A549 (cell line): ENCODE measurements at regions not wholly inside any gene's neighbourhood (a gene's known extent, or its start where the extent isn't known, plus 50 kb on each side); places are given as distances from the start of the nearest gene placed in this dataset.

Experiments
- ATAC-seq, 2 experiments: fragments of 200-7000 bp in 1 of 2; fragments of >200 bp in 1 of 2; cut with Nextera tagmentation in 1 of 2; cut with Tn5 transposase in 1 of 2; 3 replicates each; pipeline versions ENCODE4 v1.8.0 to v1.9.1; 2018 to 2020; ENCODE audit warnings: mild to moderate bottlenecking in 1 of 2, moderate library complexity in 1 of 2
- CTCF ChIA-PET: fragments of 300-600 bp; sonication (Branson Sonifier 250); formaldehyde crosslinking; extraction: SDS; loops from one replicate; lab custom pipeline; 2021; ENCODE audit warnings: antibody characterized with exemption, inconsistent platforms; lab: Yijun Ruan, JAX
- POLR2A ChIA-PET: fragments of 350-600 bp; formaldehyde crosslinking; extraction: SDS; loops from one replicate; lab custom pipeline; 2021; ENCODE audit warnings: antibody characterized with exemption, inconsistent platforms; lab: Yijun Ruan, JAX
- DNase-seq, 2 experiments: peaks; one replicate each; pipeline versions ENCODE4 v3.0.0 to v3.0.0-alpha.2; 2011 to 2016; ENCODE audit warnings: low read depth in 1 of 2, low spot score in 1 of 2
- FAIRE-seq: peaks from 2 replicates; lab custom pipeline; 2011; peaks lifted over from hg19 to GRCh38; lab: Jason Lieb, UNC
- H3K27ac ChIP-seq, 2 experiments: fragments of >200 bp; sonication (Bioruptor Twin); formaldehyde crosslinking; 3 replicates each; pipeline ENCODE4 v1.5.1; 2016 to 2017
- H3K4me1 ChIP-seq: fragments of >200 bp; sonication (Bioruptor Twin); formaldehyde crosslinking; 3 replicates; pipeline ENCODE4 v1.6.1; 2016
- H3K4me2 ChIP-seq: fragments of >200 bp; sonication (Bioruptor Twin); formaldehyde crosslinking; 3 replicates; pipeline ENCODE4 v1.6.1; 2016
- H3K4me3 ChIP-seq: fragments of >200 bp; sonication (Bioruptor Twin); formaldehyde crosslinking; 3 replicates; pipeline ENCODE4 v1.5.1; 2016
- H3K9me3 ChIP-seq: fragments of >200 bp; sonication (Bioruptor Twin); formaldehyde crosslinking; 3 replicates; pipeline ENCODE4 v1.6.1; 2016
- CBX2 ChIP-seq: fragments of 200-600 bp; sonication (generic); IDR thresholded peaks from 2 replicates; pipeline ENCODE4 v1.6.1; 2016; ENCODE audit warnings: low read depth, mild to moderate bottlenecking, borderline replicate concordance
- CHD2 ChIP-seq: fragments of 150-350 bp; IDR thresholded peaks from 2 replicates; pipeline ENCODE4 v1.6.1; 2014; ENCODE audit warnings: low read length; ENCODE audit not compliant: partially characterized antibody
- EHF ChIP-seq: fragments of 250-450 bp; sonication (Bioruptor Pico); IDR thresholded peaks from 2 replicates; pipeline ENCODE4 v1.5.0; 2020; ENCODE audit warnings: mild to moderate bottlenecking
- EHMT2 ChIP-seq: fragments of 200-600 bp; sonication (generic); IDR thresholded peaks from 2 replicates; pipeline ENCODE4 v1.6.1; 2016; ENCODE audit warnings: antibody characterized with exemption, low read depth, mild to moderate bottlenecking, moderate library complexity
- ELK1 ChIP-seq: fragments of 150-350 bp; IDR thresholded peaks from 2 replicates; pipeline ENCODE4 v1.6.1; 2014; ENCODE audit warnings: low read depth, mild to moderate bottlenecking, low read length
- EP300 ChIP-seq, 2 experiments: fragments of >200 bp; sonication (Bioruptor Twin); formaldehyde crosslinking; IDR thresholded peaks; 2 replicates in 1 of 2; 3 replicates in 1 of 2; pipeline ENCODE4 v1.6.1; 2016 to 2017
- FOSL2 ChIP-seq, 2 experiments: fragments of 450-650 bp in 1 of 2; fragments of >200 bp in 1 of 2; sonication (Bioruptor Twin) in 1 of 2; formaldehyde crosslinking; IDR thresholded peaks; 2 replicates each; pipeline versions ENCODE4 v1.5.0 to v1.6.1; 2016 to 2020; ENCODE audit warnings: mild to moderate bottlenecking in 1 of 2, moderate library complexity in 1 of 2
- GATA3 ChIP-seq: IDR thresholded peaks from 2 replicates; pipeline ENCODE4 v1.6.1; 2012; ENCODE audit warnings: borderline replicate concordance
- HDAC2 ChIP-seq: fragments of 200-600 bp; sonication (generic); IDR thresholded peaks from 2 replicates; pipeline ENCODE4 v1.6.1; 2016
- HOXB13 ChIP-seq: fragments of 250-450 bp; sonication (Bioruptor Pico); IDR thresholded peaks from 2 replicates; pipeline ENCODE4 v1.5.0; 2020; ENCODE audit warnings: low read depth, mild to moderate bottlenecking, moderate library complexity
- JUN ChIP-seq, 2 experiments: fragments of >200 bp; sonication (Bioruptor Twin); formaldehyde crosslinking; IDR thresholded peaks; 2 replicates in 1 of 2; 3 replicates in 1 of 2; pipeline ENCODE4 v1.6.1; 2016 to 2017
- KDM5A ChIP-seq: fragments of 200-600 bp; sonication (generic); IDR thresholded peaks from 2 replicates; pipeline ENCODE4 v1.6.1; 2016; ENCODE audit warnings: antibody characterized with exemption, mild to moderate bottlenecking
- MAZ ChIP-seq: fragments of 150-350 bp; IDR thresholded peaks from 2 replicates; pipeline ENCODE4 v1.6.1; 2014; ENCODE audit warnings: antibody characterized with exemption, low read depth, low read length, borderline replicate concordance
- RAD21 ChIP-seq, 2 experiments: fragments of >200 bp in 1 of 2; sonication (Bioruptor Twin) in 1 of 2; formaldehyde crosslinking in 1 of 2; IDR thresholded peaks in 1 of 2; conservative IDR thresholded peaks in 1 of 2; 2 replicates in 1 of 2; 3 replicates in 1 of 2; pipeline ENCODE4 v1.6.1; 2012 to 2018; ENCODE audit warnings: inconsistent platforms in 1 of 2
- RARB ChIP-seq: fragments of 250-450 bp; sonication (Bioruptor Pico); IDR thresholded peaks from 2 replicates; pipeline ENCODE4 v1.8.0; 2021; ENCODE audit warnings: mild to moderate bottlenecking, moderate library complexity
- SMC3 ChIP-seq: fragments of >200 bp; sonication (Bioruptor Twin); formaldehyde crosslinking; IDR thresholded peaks from 3 replicates; pipeline ENCODE4 v1.6.1; 2018; ENCODE audit warnings: inconsistent platforms
- SREBF2 ChIP-seq: fragments of 450-650 bp; IDR thresholded peaks from 2 replicates; pipeline ENCODE4 v1.6.1; 2014; ENCODE audit warnings: mild to moderate bottlenecking, moderate library complexity
- TFCP2L1 ChIP-seq: fragments of 250-450 bp; sonication (Bioruptor Pico); IDR thresholded peaks from 2 replicates; pipeline ENCODE4 v1.5.0; 2021; ENCODE audit warnings: mild to moderate bottlenecking
- ZC3H11A ChIP-seq: fragments of 450-650 bp; IDR thresholded peaks from 2 replicates; pipeline ENCODE4 v1.6.1; 2014; ENCODE audit warnings: antibody characterized with exemption, mild to moderate bottlenecking
- ZFP36 ChIP-seq: fragments of 450-650 bp; IDR thresholded peaks from 2 replicates; pipeline ENCODE4 v1.6.1; 2014; ENCODE audit warnings: borderline replicate concordance; ENCODE audit not compliant: partially characterized antibody
- WGBS: methylation state at CpG from one replicate; pipeline ENCODE4 v1.1.6; 2017; ENCODE audit errors: missing lambda C conversion rate; 5-methylcytosine and 5-hydroxymethylcytosine counted together
- TF ChIP-seq, protein P1 (sequence below): fragments of 450-650 bp; IDR thresholded peaks from 2 replicates; pipeline ENCODE4 v1.6.1; 2014; ENCODE audit warnings: antibody characterized with exemption
- TF ChIP-seq, protein P2 (sequence below): IDR thresholded peaks from 2 replicates; pipeline ENCODE4 v1.6.1; 2012
- TF ChIP-seq, protein P3 (sequence below): fragments of >200 bp; sonication (Bioruptor Twin); formaldehyde crosslinking; IDR thresholded peaks from 3 replicates; pipeline ENCODE4 v1.5.1; 2016

GRCh38 chr4:81606166-81606565 is 134.5 kb upstream of the RASGEF1B start:
- TF ChIP-seq EHMT2 (no peak), ELK1 (no peak), RARB (CRISPR knock-in tag) (no peak), RAD21 (conservative IDR thresholded peaks at IDR 0.05 in 1 of 2, IDR thresholded peaks at IDR 0.05 in 1 of 2) (no peak), MAZ (no peak), SREBF2 (no peak), CHD2 (no peak), EHF (no peak), HOXB13 (no peak), GATA3 (no peak), TFCP2L1 (no peak)
- TF ChIP-seq, protein P1, sequence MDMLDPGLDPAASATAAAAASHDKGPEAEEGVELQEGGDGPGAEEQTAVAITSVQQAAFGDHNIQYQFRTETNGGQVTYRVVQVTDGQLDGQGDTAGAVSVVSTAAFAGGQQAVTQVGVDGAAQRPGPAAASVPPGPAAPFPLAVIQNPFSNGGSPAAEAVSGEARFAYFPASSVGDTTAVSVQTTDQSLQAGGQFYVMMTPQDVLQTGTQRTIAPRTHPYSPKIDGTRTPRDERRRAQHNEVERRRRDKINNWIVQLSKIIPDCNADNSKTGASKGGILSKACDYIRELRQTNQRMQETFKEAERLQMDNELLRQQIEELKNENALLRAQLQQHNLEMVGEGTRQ, result no peak
- TF ChIP-seq, protein P2, sequence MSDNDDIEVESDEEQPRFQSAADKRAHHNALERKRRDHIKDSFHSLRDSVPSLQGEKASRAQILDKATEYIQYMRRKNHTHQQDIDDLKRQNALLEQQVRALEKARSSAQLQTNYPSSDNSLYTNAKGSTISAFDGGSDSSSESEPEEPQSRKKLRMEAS, result no peak
- TF ChIP-seq, protein P3, sequence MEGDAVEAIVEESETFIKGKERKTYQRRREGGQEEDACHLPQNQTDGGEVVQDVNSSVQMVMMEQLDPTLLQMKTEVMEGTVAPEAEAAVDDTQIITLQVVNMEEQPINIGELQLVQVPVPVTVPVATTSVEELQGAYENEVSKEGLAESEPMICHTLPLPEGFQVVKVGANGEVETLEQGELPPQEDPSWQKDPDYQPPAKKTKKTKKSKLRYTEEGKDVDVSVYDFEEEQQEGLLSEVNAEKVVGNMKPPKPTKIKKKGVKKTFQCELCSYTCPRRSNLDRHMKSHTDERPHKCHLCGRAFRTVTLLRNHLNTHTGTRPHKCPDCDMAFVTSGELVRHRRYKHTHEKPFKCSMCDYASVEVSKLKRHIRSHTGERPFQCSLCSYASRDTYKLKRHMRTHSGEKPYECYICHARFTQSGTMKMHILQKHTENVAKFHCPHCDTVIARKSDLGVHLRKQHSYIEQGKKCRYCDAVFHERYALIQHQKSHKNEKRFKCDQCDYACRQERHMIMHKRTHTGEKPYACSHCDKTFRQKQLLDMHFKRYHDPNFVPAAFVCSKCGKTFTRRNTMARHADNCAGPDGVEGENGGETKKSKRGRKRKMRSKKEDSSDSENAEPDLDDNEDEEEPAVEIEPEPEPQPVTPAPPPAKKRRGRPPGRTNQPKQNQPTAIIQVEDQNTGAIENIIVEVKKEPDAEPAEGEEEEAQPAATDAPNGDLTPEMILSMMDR, result no peak
- POLR2A ChIA-PET, result no interaction called here
- CTCF ChIA-PET, result no interaction called here
- ATAC-seq (no peak), DNase-seq (no peak), FAIRE-seq (no peak)
- H3K4me3 ChIP-seq, result no peak overlapping the region
- no peak overlapping the region for H3K4me2 ChIP-seq
- no peaks in the 10 kb centered on the region for H3K4me1 ChIP-seq
- H3K9me3 ChIP-seq, result no peaks in the 10 kb centered on the region
- no peak overlapping the region for H3K27ac ChIP-seq
- WGBS, result 81% methylated on average over 2 of the region's 2 CpGs

- CTCF ChIA-PET, result no interaction called here
- Histone ChIP-seq H3K4me3 (no peak overlapping the region), H3K9me3 (no peaks in the 10 kb centered on the region), H3K4me2 (no peak overlapping the region), H3K4me1 (no peaks in the 10 kb centered on the region), H3K27ac (no peak overlapping the region)
- no peak for ATAC-seq
- no peak for FAIRE-seq
- POLR2A ChIA-PET, result no interaction called here
- WGBS, result 44% methylated on average over 2 of the region's 2 CpGs
- DNase-seq, result no peak
- TF ChIP-seq ELK1 (no peak), RAD21 (conservative IDR thresholded peaks at IDR 0.05 in 1 of 2, IDR thresholded peaks at IDR 0.05 in 1 of 2) (no peak), HDAC2 (no peak), SMC3 (no peak), KDM5A (no peak), EP300 (IDR thresholded peaks at IDR 0.05) (no peak), HOXB13 (no peak), FOSL2 (IDR thresholded peaks at IDR 0.05) (no peak), FOSL2 (CRISPR knock-in tag; IDR thresholded peaks at IDR 0.05) (no peak), CHD2 (no peak), EHF (no peak), SREBF2 (no peak), JUN (IDR thresholded peaks at IDR 0.05) (no peak), CBX2 (no peak), ZFP36 (no peak), ZC3H11A (no peak)
- TF ChIP-seq, protein P3, result no peak
- TF ChIP-seq, protein P2, result no peak
- TF ChIP-seq, protein P1, result no peak
Observed at GRCh38 chr4:81605271-81605670, 133.6 kb upstream of the RASGEF1B start.
